ENCODE measurements at regions not wholly inside any gene's neighbourhood (a gene's known extent, or its start where the extent isn't known, plus 50 kb on each side); places are given as distances from the start of the nearest gene placed in this dataset.
"Not testable (repeated sequence)": the region's sequence is repeated elsewhere in the genome, so short reads cannot be mapped to it uniquely, and the experiment has no call there.

DNA sequence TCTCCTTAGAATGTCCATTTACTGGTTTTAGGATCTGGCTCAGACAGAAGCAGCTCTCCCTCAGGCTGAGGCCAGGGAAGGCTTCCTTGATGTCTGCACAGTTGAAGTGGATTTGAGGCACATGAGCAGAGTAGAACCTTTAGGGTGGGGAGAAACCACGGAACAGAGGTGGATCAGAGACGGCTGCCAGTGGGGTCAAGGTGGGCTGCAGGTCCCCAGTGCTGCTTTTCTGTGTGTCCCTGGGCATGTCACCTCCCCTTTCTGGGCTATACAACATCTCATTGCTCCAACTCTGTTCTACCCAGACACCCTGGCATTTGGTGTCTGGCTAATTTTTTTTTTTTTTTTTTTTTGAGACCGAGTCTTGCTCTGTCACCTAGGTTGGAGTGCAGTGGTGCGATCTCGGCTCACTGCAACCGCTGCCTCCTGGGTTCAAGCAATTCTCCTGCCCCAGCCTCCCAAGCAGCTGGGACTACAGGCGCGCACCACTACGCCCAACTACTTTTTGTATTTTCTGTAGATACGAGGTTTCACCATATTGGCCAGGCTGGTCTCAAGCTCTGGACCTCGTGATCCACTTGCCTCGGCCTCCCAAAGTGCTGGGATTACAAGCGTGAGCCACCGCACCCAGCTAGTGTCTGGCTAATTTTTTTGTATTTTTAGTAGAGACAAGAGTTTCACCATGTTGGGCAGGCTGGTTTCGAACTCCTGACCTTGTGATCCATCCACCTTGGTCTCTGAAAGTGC, 73.3 kb upstream of the THOC3 start:
- not testable (repeated sequence) for H3K4me3 Mint-ChIP-seq

DNA sequence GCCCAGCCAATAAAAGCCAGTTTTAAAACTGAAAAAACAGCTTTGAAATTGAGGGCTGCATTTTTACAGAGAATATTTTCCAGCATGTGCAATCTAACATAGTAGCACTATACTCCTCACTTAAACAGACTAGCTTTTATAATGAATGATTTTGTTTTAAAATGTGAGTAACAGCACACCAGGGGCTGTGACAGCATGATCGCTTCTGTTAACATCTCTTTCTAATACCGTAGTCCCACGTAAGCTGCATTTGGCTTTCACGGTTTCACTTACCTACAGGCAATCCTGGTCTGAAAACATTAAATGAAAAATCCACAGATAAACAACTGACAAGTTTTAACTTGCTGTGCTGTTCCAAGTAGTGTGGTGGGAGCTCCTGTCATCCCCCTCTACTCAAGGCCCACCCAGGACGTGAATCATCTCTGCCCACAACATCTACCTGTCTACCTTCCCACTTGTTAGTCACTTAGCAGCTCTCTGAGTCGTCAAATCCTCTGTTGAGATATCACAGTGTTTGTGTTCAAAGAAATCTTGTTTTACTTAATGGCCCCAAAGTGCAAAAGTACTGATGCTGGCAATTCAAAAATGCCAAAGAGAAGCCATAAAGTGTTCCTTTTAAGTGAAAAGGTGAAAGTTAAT, 74.0 kb upstream of the THOC3 start:
- not testable (repeated sequence) for H3K4me1 Mint-ChIP-seq (ENCODE audit: low read depth); H3K9me3 Mint-ChIP-seq; DNase-seq (ENCODE audit: low spot score); H3K4me3 Mint-ChIP-seq; H3K36me3 Mint-ChIP-seq (ENCODE audit: low read depth); H3K27ac Mint-ChIP-seq
- peaks cover 12% of the 10 kb centered on the region for H3K27me3 Mint-ChIP-seq (ENCODE audit: low read depth)

More for the DNA sequence above, 73.3 kb upstream of the THOC3 start:
- not testable (repeated sequence) for DNase-seq (ENCODE audit: low spot score); H3K27ac Mint-ChIP-seq; H3K9me3 Mint-ChIP-seq; H3K36me3 Mint-ChIP-seq (ENCODE audit: low read depth); H3K4me1 Mint-ChIP-seq (ENCODE audit: low read depth)
- H3K27me3 Mint-ChIP-seq (ENCODE audit: low read depth), result peaks cover 13% of the 10 kb centered on the region

DNA sequence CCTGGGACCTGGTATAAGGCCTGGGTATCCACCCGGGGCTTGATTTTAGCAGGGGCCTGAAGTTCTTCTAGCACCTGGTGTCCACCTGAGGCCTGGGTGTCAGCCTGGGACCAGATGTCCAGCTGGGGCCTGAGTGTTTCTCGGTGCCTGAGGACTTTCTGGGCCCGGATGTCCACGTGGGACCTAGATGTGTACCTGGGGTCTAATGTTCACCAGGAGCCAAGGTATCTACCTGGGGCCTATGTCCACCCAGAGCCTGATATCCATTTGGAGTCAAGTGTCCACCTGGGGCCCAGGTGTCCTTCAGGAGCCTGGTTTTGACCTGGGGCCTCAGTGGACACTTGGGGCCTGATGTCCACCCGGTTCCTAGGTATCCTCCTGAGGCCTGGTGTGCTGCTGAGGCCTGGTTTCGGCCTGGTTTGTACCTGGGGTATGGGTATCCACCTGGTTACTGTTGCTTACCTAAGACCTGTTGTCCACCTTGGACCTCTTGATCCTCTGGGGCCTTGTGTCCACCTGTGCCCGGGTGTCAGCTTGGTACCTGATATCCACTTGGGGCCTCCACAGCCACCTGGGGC, 75.2 kb upstream of the THOC3 start:
- H3K9me3 Mint-ChIP-seq; H3K27ac Mint-ChIP-seq; H3K4me3 Mint-ChIP-seq; H3K36me3 Mint-ChIP-seq (ENCODE audit: low read depth); DNase-seq (ENCODE audit: low spot score); H3K27me3 Mint-ChIP-seq (ENCODE audit: low read depth); H3K4me1 Mint-ChIP-seq (ENCODE audit: low read depth): not testable (repeated sequence)

- not testable (repeated sequence) for H3K36me3 Mint-ChIP-seq (ENCODE audit: low read depth); H3K27ac Mint-ChIP-seq; H3K9me3 Mint-ChIP-seq
Observed at GRCh38 chr5:176043986-176044385, 75.9 kb upstream of the THOC3 start.

DNA sequence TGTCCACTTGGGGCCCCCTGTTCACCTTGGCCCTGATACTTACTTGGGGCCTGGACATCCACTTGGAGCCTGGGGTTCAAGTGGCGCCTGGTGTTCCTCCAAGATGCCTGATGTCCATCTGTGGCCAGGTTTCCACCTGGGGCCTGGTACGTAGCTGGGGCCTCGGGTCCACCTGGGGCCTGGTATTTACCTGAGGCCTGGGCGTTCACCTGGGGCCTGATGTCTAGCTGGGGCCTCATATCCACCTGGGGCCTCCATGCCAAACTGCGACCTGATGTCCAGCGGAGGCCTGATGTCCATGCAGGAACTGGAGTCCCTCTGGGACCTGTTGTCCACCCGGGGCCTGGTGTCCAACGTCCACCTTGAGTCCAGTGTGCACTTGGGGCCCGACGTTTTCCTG, 76.3 kb upstream of the THOC3 start:
- H3K36me3 Mint-ChIP-seq (ENCODE audit: low read depth); H3K4me1 Mint-ChIP-seq (ENCODE audit: low read depth); H3K4me3 Mint-ChIP-seq; H3K27me3 Mint-ChIP-seq (ENCODE audit: low read depth); DNase-seq (ENCODE audit: low spot score); H3K27ac Mint-ChIP-seq; H3K9me3 Mint-ChIP-seq: not testable (repeated sequence)

More at GRCh38 chr5:176043986-176044385, 75.9 kb upstream of the THOC3 start:
- not testable (repeated sequence) for H3K4me3 Mint-ChIP-seq; DNase-seq (ENCODE audit: low spot score); H3K4me1 Mint-ChIP-seq (ENCODE audit: low read depth); H3K27me3 Mint-ChIP-seq (ENCODE audit: low read depth)

GRCh38 chr5:176045442-176045841, 77.3 kb upstream of the THOC3 start:
- not testable (repeated sequence) for H3K4me3 Mint-ChIP-seq; H3K27me3 Mint-ChIP-seq (ENCODE audit: low read depth)

DNA sequence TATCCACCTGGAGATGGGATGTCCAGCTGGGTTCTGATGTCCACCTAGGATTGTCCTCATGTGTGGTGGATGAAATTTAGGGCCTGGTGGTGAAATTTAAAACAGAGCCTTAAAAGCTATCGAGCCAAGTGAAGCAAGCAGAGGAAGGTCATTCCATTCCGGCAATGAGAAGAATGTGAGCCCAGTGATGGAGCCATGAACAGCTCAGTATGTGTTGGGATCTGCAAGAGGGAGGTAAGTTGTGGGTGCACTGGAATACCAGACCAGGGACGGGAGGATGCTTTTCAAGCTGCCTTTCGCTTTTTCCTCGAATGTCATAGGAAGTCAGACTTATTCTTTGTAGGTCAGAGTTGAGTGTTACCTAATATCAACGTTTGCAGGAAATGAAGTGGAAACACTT, 80.6 kb upstream of the THOC3 start:
- H3K4me1 Mint-ChIP-seq (ENCODE audit: low read depth); H3K27me3 Mint-ChIP-seq (ENCODE audit: low read depth); DNase-seq (ENCODE audit: low spot score); H3K4me3 Mint-ChIP-seq; H3K9me3 Mint-ChIP-seq; H3K36me3 Mint-ChIP-seq (ENCODE audit: low read depth): not testable (repeated sequence)
- peak overlapping the region; percentile 7 for H3K27ac Mint-ChIP-seq

More at GRCh38 chr5:176045442-176045841, 77.3 kb upstream of the THOC3 start:
- not testable (repeated sequence) for H3K36me3 Mint-ChIP-seq (ENCODE audit: low read depth); DNase-seq (ENCODE audit: low spot score); H3K9me3 Mint-ChIP-seq; H3K27ac Mint-ChIP-seq; H3K4me1 Mint-ChIP-seq (ENCODE audit: low read depth)

DNA sequence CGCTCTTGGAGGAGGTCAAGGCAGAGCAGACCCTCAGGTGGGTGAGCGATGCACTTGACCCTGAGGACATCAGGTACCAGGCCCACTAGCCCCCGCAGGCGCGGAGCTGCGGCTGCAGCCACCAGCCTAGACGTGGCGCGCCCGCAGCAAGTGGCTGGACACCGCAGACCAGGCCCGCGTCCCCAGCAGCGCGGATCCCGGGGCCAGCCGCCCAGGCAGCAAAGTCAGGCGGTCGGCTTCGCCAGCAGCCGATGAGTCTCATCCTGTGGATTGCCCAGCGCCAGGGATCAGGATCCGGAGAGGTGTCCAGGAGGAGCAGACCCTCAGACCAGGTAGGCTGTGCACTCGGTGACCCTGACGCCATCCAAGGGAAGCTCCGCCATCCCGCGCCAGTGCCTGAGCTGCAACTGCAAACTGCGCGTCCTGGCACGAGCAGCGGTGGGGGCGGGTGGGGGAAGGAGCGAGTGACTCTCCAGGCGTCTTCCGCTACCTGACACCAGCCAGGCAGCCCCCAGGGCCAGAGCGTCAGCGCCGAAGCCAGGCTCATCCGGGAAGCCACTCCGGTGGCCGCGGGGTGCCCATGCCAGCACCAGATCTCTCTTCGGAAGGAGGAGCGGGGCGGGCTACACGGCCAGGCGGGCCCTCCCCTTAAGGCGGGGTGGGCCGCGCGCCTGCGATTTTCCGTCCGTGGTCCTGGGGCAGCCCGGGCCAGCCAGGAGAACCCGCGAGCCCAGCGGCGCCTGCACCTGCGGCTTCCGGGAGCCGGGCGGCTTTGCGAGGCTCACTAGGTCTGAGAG, 92.6 kb upstream of the THOC3 start:
- H3K27ac Mint-ChIP-seq; H3K9me3 Mint-ChIP-seq; H3K4me3 Mint-ChIP-seq; H3K27me3 Mint-ChIP-seq (ENCODE audit: low read depth); DNase-seq (ENCODE audit: low spot score); H3K36me3 Mint-ChIP-seq (ENCODE audit: low read depth); H3K4me1 Mint-ChIP-seq (ENCODE audit: low read depth): not testable (repeated sequence)

- H3K9me3 Mint-ChIP-seq; H3K4me1 Mint-ChIP-seq (ENCODE audit: low read depth); DNase-seq (ENCODE audit: low spot score); H3K4me3 Mint-ChIP-seq; H3K27me3 Mint-ChIP-seq (ENCODE audit: low read depth); H3K36me3 Mint-ChIP-seq (ENCODE audit: low read depth); H3K27ac Mint-ChIP-seq: not testable (repeated sequence)
Observed at GRCh38 chr5:176061269-176061622, 93.1 kb upstream of the THOC3 start.

- not testable (repeated sequence) for DNase-seq (ENCODE audit: low spot score); H3K9me3 Mint-ChIP-seq; H3K36me3 Mint-ChIP-seq (ENCODE audit: low read depth); H3K4me3 Mint-ChIP-seq; H3K27me3 Mint-ChIP-seq (ENCODE audit: low read depth); H3K4me1 Mint-ChIP-seq (ENCODE audit: low read depth); H3K27ac Mint-ChIP-seq
Observed at GRCh38 chr5:176061660-176062059, 93.5 kb upstream of the THOC3 start.

DNA sequence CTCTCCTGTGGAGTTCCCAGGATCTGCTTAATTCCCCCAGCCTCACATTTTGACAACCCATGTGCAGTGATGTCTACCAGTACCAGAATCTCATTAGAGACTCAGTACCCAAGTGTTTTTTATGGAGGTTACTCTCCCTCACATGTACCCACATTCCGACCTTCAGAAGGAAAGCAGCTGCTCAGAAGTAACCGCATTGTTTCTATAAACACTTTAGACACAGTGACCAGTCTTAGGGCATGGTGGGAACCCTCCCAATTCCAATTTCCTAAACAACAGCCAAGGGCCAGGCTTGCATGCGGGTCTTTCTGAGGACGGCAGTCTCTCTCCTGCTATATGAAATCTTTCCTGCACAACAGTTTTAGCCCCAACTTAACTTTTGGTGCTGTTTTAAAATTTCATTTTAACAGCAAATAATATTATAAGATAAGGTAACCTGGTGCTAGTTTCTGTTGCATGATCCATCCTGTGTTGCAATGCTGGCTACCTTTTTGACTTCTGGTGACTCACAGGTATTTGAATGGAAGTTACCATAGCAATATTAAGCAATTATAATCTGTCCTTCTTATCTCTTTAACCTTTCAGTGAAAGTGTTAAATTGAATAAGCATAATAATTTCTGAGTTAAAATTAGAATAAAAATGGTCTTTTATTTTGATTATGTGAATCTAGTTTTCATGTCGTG, 98.3 kb upstream of the THOC3 start:
- not testable (repeated sequence) for H3K36me3 Mint-ChIP-seq (ENCODE audit: low read depth); H3K27ac Mint-ChIP-seq; H3K27me3 Mint-ChIP-seq (ENCODE audit: low read depth); H3K4me3 Mint-ChIP-seq; H3K9me3 Mint-ChIP-seq; H3K4me1 Mint-ChIP-seq (ENCODE audit: low read depth); DNase-seq (ENCODE audit: low spot score)

DNA sequence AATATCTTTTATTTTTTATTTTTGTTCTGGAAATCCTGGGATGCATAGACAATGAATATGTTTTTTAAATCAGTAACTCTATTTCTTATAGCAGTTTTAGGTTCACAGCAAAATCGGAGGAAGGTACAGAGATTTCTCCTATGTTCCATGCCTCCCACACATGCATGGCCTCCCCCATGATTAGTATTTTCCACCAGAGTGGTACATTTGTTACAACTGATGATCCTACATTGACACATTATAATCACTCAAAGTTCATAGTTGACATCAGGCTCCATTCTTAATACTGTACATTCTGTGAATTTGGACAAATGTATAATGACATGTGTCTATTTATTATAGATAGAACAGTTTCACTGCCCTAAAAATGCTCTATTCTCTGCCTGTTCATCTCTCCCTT, 99.0 kb upstream of the THOC3 start:
- DNase-seq (ENCODE audit: low spot score); H3K4me3 Mint-ChIP-seq: not testable (repeated sequence)

GRCh38 chr5:176067948-176068347, 99.8 kb upstream of the THOC3 start:
- not testable (repeated sequence) for H3K4me3 Mint-ChIP-seq; H3K36me3 Mint-ChIP-seq (ENCODE audit: low read depth); DNase-seq (ENCODE audit: low spot score); H3K4me1 Mint-ChIP-seq (ENCODE audit: low read depth); H3K9me3 Mint-ChIP-seq; H3K27me3 Mint-ChIP-seq (ENCODE audit: low read depth); H3K27ac Mint-ChIP-seq

More for the DNA sequence above, 99.0 kb upstream of the THOC3 start:
- H3K27me3 Mint-ChIP-seq (ENCODE audit: low read depth); H3K36me3 Mint-ChIP-seq (ENCODE audit: low read depth); H3K27ac Mint-ChIP-seq; H3K9me3 Mint-ChIP-seq; H3K4me1 Mint-ChIP-seq (ENCODE audit: low read depth): not testable (repeated sequence)

Data from T-helper 2 cell treated with Interferon-gamma antibody and Interleukin-4, amounts not matched to agents 5 μg/mL and 100 μg/mL, for 36 hours (primary cell).